K562 (cell line): ENCODE measurements at regions not wholly inside any gene's neighbourhood (a gene's known extent, or its start where the extent isn't known, plus 50 kb on each side); places are given as distances from the start of the nearest gene placed in this dataset.

ENCODE experiments used
- ATAC-seq: fragments of 200-7000 bp; cut with Tn5 transposase; 3 replicates; pipeline ENCODE4 v1.9.1; 2020; ENCODE audit warnings: moderate library complexity
- BruUV-seq: library from RNA; stranded (reverse); fragments of 400-500 nt; replicated peaks from 2 replicates; lab custom pipeline; 2021; lab: Mats Ljungman, UMichigan
- CTCF ChIA-PET: fragments of 300-600 bp; formaldehyde crosslinking; extraction: SDS; loops from one replicate; lab custom pipeline; 2021; ENCODE audit warnings: low intra/inter-chr PET ratio; lab: Yijun Ruan, JAX
- POLR2A ChIA-PET: fragments of 300-600, 350-650 bp; sonication (Branson Sonifier 250); formaldehyde crosslinking; extraction: SDS; loops from one replicate; lab custom pipeline; 2021; ENCODE audit warnings: antibody characterized with exemption, inconsistent platforms; lab: Yijun Ruan, JAX
- DNase-seq, 4 experiments: peaks; one replicate each; pipeline versions ENCODE4 v3.0.0 to v3.0.0-alpha.2; 2011 to 2018; ENCODE audit warnings: low spot score in 3 of 4, mixed read lengths in 3 of 4; ENCODE audit errors: extremely low read depth in 1 of 4
- FAIRE-seq: peaks from 2 replicates; lab custom pipeline; 2011; peaks lifted over from hg19 to GRCh38; lab: Jason Lieb, UNC
- H2AFZ ChIP-seq: 2 replicates; pipeline ENCODE4 v1.6.0; 2011; ENCODE audit warnings: low read depth, low read length, control low read depth, inconsistent platforms
- H3K27ac ChIP-seq: fragments of 200-600 bp; 3 replicates; pipeline ENCODE4 v1.8.0; 2011; ENCODE audit warnings: low read depth, mild to moderate bottlenecking, control low read depth, inconsistent platforms, low read length, moderate library complexity, mixed read lengths; ENCODE audit errors: extremely low read depth
- H3K27me3 ChIP-seq, 2 experiments: fragments of 300-600 bp in 1 of 2; 2 replicates in 1 of 2; 3 replicates in 1 of 2; pipeline versions ENCODE4 v1.6.0 to v1.8.0; 2011; ENCODE audit warnings: inconsistent platforms in 2 of 2, low read length in 2 of 2, mild to moderate bottlenecking in 1 of 2, mixed read lengths in 1 of 2, moderate library complexity in 1 of 2; ENCODE audit not compliant: control insufficient read depth in 2 of 2, insufficient read depth in 2 of 2
- H3K36me3 ChIP-seq: fragments of 300-600 bp; 3 replicates; pipeline ENCODE4 v1.8.0; 2011; ENCODE audit warnings: mild to moderate bottlenecking, low read length, inconsistent platforms; ENCODE audit not compliant: control insufficient read depth, insufficient read depth
- H3K4me1 ChIP-seq, 2 experiments: fragments of 200-600 bp in 1 of 2; replicated peaks in 1 of 2; 2 replicates in 1 of 2; 3 replicates in 1 of 2; pipeline versions ENCODE4 v1.5.1 to v1.8.0; 2011; ENCODE audit warnings: inconsistent platforms in 2 of 2, low read length in 2 of 2, mild to moderate bottlenecking in 1 of 2, mixed read lengths in 1 of 2, moderate library complexity in 1 of 2; ENCODE audit not compliant: control insufficient read depth in 2 of 2, insufficient read depth in 2 of 2
- H3K4me2 ChIP-seq: 2 replicates; pipeline ENCODE4 v1.6.1; 2011; ENCODE audit warnings: low read length, control low read depth, inconsistent platforms, mixed read lengths; ENCODE audit not compliant: insufficient read depth
- H3K4me3 ChIP-seq: fragments of 200-600 bp; sonication (generic), shearing (Covaris generic); 2 replicates; pipeline ENCODE4 v1.5.1; 2016; ENCODE audit warnings: control low read depth, inconsistent platforms
- H3K79me2 ChIP-seq: fragments of 200-600 bp; 3 replicates; pipeline ENCODE4 v1.8.0; 2011; ENCODE audit warnings: low read length, inconsistent platforms; ENCODE audit not compliant: control insufficient read depth, insufficient read depth
- H3K9ac ChIP-seq, 2 experiments: 2 replicates each; pipeline versions ENCODE4 v1.6.0 to v1.6.1; 2011; ENCODE audit warnings: low read depth in 2 of 2, low read length in 2 of 2, control low read depth in 1 of 2, inconsistent platforms in 1 of 2, mild to moderate bottlenecking in 1 of 2, mixed read lengths in 1 of 2; ENCODE audit not compliant: insufficient read depth in 1 of 2
- H3K9me1 ChIP-seq: one replicate; pipeline ENCODE4 v1.6.0; 2011; ENCODE audit warnings: inconsistent platforms, mild to moderate bottlenecking, low read length, moderate library complexity; ENCODE audit not compliant: control insufficient read depth, insufficient read depth
- H3K9me3 ChIP-seq: replicated peaks from 2 replicates; pipeline ENCODE4 v1.5.1; 2011; ENCODE audit warnings: low read depth, low read length, inconsistent platforms; ENCODE audit not compliant: control insufficient read depth, insufficient read depth
- H4K20me1 ChIP-seq: replicated peaks from 2 replicates; pipeline ENCODE4 v1.6.1; 2011; ENCODE audit warnings: low read length, inconsistent platforms, mixed read lengths; ENCODE audit not compliant: control insufficient read depth, insufficient read depth
- ARHGAP35 ChIP-seq: fragments of 450-650 bp; IDR thresholded peaks from 2 replicates; pipeline ENCODE4 v1.6.1; 2018; ENCODE audit not compliant: partially characterized antibody
- C11orf30 ChIP-seq: fragments of 450-650 bp; IDR thresholded peaks from 2 replicates; pipeline ENCODE4 v1.6.1; 2016; ENCODE audit warnings: low read depth, mild to moderate bottlenecking
- MAFG ChIP-seq: fragments of 450-650 bp; conservative IDR thresholded peaks from 2 replicates; pipeline ENCODE4 v1.6.1; 2016; ENCODE audit warnings: missing genetic modification characterization, missing compliant biosample characterization
- NFIC ChIP-seq: fragments of 450-650 bp; IDR thresholded peaks from 2 replicates; pipeline ENCODE4 v1.6.1; 2017; ENCODE audit warnings: mild to moderate bottlenecking, inconsistent platforms
- ZNF316 ChIP-seq: fragments of 450-650 bp; IDR thresholded peaks from 2 replicates; pipeline ENCODE4 v1.6.1; 2016
- WGBS: fragments of 100-300 bp; shearing (Covaris generic); methylation state at CpG from one replicate; pipeline ENCODE4 v1.1.6; 2016; ENCODE audit warnings: low coverage, mixed read lengths; ENCODE audit not compliant: insufficient coverage; ENCODE audit errors: missing lambda C conversion rate; 5-methylcytosine and 5-hydroxymethylcytosine counted together
- in situ Hi-C: fragments of 300-500 bp; cut with MboI; formaldehyde crosslinking; loops from 4 replicates; pipeline ENCODE4 v1.15.0; 2018; ENCODE audit warnings: inconsistent platforms, mixed read lengths
- intact Hi-C: fragments of 100-400 bp; cut with micrococcal nuclease; formaldehyde crosslinking; loops from 2 replicates; pipeline ENCODE4 v1.14.2; 2022
- TF ChIP-seq, protein P1 (sequence below), 2 experiments: IDR thresholded peaks in 1 of 2; conservative IDR thresholded peaks in 1 of 2; 2 replicates each; pipeline ENCODE4 v1.6.1; 2016; ENCODE audit warnings: low read depth in 2 of 2, mild to moderate bottlenecking in 1 of 2, missing compliant biosample characterization in 1 of 2, missing genetic modification characterization in 1 of 2, moderate library complexity in 1 of 2
- TF ChIP-seq, protein P2 (sequence below): fragments of 450-650 bp; IDR thresholded peaks from 2 replicates; pipeline ENCODE4 v1.6.1; 2016; ENCODE audit warnings: mild to moderate bottlenecking, moderate library complexity
- TF ChIP-seq, protein P3 (sequence below): sonication (generic); IDR thresholded peaks from 2 replicates; pipeline ENCODE4 v1.6.1; 2016

DNA sequence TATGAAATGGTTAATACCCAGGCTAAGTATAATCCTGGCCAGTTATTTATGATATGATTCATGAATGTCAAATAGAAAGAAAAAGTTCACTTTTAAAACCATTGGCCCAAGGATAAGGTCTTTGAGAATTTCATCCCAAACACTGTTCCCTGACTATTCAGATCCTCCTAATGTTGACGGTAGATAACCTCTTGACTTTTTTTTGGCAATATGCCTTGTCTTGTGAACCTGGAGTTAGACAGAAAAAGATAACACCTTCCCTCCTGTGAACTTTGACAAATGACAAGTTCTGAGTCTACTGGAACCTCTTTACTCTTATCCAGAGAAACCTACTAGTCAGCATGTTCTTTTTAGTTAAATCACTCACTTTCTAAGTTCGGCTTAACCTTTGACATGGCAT, 166.8 kb upstream of the PREP start:
- no peaks in the 10 kb centered on the region for H3K9me1 ChIP-seq
- 5% methylated on average over 2 of the region's 2 CpGs for WGBS
- H3K27ac ChIP-seq, result no peak overlapping the region
- in situ Hi-C loops, result no loop called here
- peak in 1 of 4 experiments; percentile 9 for DNase-seq
- no peak overlapping the region for H3K4me3 ChIP-seq
- ChIA-PET CTCF (no interaction called here), POLR2A (no interaction called here)
- intact Hi-C loops, result no loop called here
- H3K4me2 ChIP-seq, result no peak overlapping the region
- no peaks in the 10 kb centered on the region for H3K36me3 ChIP-seq
- no peaks in the 10 kb centered on the region for H3K79me2 ChIP-seq
- H3K9me3 ChIP-seq, result no peaks in the 10 kb centered on the region
- no peak for FAIRE-seq
- ATAC-seq, result no peak
- H3K9ac ChIP-seq, result no peak overlapping the region
- H3K27me3 ChIP-seq, result peaks cover 5 to 13% of the 10 kb centered on the region in 2 experiments; a peak in 2 of 5 replicates
- no TSS peak for BruUV-seq
- no peak overlapping the region for H2AFZ ChIP-seq
- no peaks in the 10 kb centered on the region for H4K20me1 ChIP-seq
- H3K4me1 ChIP-seq, result no peaks in the 10 kb centered on the region
- TF ChIP-seq, protein P1, sequence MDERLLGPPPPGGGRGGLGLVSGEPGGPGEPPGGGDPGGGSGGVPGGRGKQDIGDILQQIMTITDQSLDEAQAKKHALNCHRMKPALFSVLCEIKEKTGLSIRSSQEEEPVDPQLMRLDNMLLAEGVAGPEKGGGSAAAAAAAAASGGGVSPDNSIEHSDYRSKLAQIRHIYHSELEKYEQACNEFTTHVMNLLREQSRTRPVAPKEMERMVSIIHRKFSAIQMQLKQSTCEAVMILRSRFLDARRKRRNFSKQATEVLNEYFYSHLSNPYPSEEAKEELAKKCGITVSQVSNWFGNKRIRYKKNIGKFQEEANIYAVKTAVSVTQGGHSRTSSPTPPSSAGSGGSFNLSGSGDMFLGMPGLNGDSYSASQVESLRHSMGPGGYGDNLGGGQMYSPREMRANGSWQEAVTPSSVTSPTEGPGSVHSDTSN (CRISPR knock-in tag; IDR thresholded peaks at IDR 0.05; ENCODE audit: low read depth), result no peak
- TF ChIP-seq, protein P1 (tag; conservative IDR thresholded peaks at IDR 0.05; ENCODE audit: low read depth), result peak; percentile 62
- TF ChIP-seq, protein P2, sequence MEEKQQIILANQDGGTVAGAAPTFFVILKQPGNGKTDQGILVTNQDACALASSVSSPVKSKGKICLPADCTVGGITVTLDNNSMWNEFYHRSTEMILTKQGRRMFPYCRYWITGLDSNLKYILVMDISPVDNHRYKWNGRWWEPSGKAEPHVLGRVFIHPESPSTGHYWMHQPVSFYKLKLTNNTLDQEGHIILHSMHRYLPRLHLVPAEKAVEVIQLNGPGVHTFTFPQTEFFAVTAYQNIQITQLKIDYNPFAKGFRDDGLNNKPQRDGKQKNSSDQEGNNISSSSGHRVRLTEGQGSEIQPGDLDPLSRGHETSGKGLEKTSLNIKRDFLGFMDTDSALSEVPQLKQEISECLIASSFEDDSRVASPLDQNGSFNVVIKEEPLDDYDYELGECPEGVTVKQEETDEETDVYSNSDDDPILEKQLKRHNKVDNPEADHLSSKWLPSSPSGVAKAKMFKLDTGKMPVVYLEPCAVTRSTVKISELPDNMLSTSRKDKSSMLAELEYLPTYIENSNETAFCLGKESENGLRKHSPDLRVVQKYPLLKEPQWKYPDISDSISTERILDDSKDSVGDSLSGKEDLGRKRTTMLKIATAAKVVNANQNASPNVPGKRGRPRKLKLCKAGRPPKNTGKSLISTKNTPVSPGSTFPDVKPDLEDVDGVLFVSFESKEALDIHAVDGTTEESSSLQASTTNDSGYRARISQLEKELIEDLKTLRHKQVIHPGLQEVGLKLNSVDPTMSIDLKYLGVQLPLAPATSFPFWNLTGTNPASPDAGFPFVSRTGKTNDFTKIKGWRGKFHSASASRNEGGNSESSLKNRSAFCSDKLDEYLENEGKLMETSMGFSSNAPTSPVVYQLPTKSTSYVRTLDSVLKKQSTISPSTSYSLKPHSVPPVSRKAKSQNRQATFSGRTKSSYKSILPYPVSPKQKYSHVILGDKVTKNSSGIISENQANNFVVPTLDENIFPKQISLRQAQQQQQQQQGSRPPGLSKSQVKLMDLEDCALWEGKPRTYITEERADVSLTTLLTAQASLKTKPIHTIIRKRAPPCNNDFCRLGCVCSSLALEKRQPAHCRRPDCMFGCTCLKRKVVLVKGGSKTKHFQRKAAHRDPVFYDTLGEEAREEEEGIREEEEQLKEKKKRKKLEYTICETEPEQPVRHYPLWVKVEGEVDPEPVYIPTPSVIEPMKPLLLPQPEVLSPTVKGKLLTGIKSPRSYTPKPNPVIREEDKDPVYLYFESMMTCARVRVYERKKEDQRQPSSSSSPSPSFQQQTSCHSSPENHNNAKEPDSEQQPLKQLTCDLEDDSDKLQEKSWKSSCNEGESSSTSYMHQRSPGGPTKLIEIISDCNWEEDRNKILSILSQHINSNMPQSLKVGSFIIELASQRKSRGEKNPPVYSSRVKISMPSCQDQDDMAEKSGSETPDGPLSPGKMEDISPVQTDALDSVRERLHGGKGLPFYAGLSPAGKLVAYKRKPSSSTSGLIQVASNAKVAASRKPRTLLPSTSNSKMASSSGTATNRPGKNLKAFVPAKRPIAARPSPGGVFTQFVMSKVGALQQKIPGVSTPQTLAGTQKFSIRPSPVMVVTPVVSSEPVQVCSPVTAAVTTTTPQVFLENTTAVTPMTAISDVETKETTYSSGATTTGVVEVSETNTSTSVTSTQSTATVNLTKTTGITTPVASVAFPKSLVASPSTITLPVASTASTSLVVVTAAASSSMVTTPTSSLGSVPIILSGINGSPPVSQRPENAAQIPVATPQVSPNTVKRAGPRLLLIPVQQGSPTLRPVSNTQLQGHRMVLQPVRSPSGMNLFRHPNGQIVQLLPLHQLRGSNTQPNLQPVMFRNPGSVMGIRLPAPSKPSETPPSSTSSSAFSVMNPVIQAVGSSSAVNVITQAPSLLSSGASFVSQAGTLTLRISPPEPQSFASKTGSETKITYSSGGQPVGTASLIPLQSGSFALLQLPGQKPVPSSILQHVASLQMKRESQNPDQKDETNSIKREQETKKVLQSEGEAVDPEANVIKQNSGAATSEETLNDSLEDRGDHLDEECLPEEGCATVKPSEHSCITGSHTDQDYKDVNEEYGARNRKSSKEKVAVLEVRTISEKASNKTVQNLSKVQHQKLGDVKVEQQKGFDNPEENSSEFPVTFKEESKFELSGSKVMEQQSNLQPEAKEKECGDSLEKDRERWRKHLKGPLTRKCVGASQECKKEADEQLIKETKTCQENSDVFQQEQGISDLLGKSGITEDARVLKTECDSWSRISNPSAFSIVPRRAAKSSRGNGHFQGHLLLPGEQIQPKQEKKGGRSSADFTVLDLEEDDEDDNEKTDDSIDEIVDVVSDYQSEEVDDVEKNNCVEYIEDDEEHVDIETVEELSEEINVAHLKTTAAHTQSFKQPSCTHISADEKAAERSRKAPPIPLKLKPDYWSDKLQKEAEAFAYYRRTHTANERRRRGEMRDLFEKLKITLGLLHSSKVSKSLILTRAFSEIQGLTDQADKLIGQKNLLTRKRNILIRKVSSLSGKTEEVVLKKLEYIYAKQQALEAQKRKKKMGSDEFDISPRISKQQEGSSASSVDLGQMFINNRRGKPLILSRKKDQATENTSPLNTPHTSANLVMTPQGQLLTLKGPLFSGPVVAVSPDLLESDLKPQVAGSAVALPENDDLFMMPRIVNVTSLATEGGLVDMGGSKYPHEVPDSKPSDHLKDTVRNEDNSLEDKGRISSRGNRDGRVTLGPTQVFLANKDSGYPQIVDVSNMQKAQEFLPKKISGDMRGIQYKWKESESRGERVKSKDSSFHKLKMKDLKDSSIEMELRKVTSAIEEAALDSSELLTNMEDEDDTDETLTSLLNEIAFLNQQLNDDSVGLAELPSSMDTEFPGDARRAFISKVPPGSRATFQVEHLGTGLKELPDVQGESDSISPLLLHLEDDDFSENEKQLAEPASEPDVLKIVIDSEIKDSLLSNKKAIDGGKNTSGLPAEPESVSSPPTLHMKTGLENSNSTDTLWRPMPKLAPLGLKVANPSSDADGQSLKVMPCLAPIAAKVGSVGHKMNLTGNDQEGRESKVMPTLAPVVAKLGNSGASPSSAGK, result no peak
- TF ChIP-seq ARHGAP35 (no peak), ZNF316 (peak; percentile 37; the same call in 1 of the 2 replicates), C11orf30 (0 out of 2 replicates have a peak, but pooled peaks have one; percentile 31), MAFG (tag) (peak; percentile 62), NFIC (0 out of 2 replicates have a peak, but pooled peaks have one; percentile 37)
- TF ChIP-seq, protein P3, sequence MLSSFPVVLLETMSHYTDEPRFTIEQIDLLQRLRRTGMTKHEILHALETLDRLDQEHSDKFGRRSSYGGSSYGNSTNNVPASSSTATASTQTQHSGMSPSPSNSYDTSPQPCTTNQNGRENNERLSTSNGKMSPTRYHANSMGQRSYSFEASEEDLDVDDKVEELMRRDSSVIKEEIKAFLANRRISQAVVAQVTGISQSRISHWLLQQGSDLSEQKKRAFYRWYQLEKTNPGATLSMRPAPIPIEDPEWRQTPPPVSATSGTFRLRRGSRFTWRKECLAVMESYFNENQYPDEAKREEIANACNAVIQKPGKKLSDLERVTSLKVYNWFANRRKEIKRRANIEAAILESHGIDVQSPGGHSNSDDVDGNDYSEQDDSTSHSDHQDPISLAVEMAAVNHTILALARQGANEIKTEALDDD, result peak; percentile 84
